Kidney glomerular epithelial cell (primary cell): ENCODE measurements at regions not wholly inside any gene's neighbourhood (a gene's known extent, or its start where the extent isn't known, plus 50 kb on each side); places are given as distances from the start of the nearest gene placed in this dataset.
"Not testable (repeated sequence)": the region's sequence is repeated elsewhere in the genome, so short reads cannot be mapped to it uniquely, and the experiment has no call there.

Experiments
- DNase-seq: peaks from one replicate; lab custom pipeline; 2025; lab: John Stamatoyannopoulos, UW

DNA sequence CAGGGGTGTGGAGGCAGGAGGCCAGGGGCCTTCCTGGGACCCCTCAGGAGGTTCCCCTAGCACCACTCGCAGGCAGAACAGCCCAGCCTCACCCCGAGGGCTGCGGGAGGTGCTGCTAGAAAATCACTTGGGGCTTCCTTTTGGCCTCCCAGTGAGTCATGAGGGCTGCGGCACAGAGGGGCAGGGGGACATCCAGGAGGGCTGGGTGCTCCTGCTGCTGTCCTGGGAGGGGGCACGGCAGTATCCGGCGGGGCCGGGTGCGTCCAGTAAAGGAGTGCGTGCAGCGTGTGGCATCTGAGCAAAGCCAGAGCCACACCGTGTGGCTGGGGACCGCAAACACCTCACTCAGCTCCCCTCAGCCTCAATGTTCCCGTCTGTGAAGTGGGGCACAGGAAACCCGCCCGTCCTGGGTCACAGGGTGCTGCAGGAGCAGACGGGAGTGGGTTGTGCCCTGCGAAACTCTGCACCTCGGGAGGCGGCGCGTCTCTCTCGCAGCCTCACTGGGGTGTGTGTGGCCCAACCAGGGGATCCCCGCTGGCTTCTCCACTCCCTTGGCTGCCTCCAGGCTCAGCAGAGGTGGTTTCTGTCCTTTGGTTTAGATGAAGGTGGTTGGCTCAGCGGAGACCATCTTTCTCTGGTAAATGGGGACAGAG is 117.3 kb upstream of the ZNF469 start:
- not testable (repeated sequence) for DNase-seq

DNA sequence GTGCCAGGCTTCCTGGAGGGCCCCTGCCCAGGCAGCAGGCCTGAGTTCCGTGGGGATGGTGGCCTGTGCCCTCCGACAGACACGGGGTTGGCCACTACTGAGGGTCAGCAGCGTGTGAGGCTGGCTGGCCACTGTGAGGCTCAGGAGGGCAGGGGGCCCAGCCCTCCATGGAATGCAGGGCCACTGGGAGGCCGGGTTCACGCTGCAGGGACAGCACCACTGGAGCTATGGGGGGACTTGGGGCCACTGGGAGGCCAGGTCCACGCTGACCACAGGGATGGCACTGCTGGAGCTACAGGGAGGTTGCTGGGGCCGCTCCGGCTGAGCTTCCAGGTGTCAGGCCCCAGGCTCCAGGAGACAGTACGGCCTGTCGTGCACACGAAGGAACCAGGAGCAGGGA is 116.7 kb upstream of the ZNF469 start:
- DNase-seq, result not testable (repeated sequence)

DNA sequence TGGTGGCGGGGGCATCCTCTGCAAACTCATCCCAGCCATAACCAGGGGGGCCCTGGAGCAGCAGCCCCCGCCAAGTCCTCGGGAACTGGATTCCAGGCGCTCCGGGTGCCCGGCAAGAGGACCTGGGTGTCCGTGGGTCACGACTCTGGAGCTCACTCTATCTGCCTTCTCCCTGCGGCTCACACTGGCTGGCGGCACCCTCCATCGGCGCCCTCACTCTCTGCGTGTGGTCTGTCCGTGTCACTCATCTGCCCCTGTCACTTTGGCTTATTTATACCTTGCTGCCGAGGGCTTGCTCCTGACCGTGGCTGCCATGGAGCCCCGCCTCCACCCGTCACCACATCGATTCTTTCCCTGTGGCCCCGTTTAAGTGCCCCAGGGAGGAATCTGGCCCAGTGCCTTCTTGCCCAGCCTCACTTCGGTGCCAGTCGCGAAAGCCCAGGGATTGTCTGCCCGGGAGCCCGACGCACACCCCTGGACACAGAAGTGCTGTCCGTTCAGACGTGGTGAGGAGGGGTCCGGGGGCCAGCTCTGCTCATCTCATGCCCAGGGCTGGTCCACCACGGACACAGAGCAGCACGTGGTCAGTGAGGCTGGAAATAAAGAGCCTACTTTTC is 115.7 kb upstream of the ZNF469 start:
- not testable (repeated sequence) for DNase-seq

DNA sequence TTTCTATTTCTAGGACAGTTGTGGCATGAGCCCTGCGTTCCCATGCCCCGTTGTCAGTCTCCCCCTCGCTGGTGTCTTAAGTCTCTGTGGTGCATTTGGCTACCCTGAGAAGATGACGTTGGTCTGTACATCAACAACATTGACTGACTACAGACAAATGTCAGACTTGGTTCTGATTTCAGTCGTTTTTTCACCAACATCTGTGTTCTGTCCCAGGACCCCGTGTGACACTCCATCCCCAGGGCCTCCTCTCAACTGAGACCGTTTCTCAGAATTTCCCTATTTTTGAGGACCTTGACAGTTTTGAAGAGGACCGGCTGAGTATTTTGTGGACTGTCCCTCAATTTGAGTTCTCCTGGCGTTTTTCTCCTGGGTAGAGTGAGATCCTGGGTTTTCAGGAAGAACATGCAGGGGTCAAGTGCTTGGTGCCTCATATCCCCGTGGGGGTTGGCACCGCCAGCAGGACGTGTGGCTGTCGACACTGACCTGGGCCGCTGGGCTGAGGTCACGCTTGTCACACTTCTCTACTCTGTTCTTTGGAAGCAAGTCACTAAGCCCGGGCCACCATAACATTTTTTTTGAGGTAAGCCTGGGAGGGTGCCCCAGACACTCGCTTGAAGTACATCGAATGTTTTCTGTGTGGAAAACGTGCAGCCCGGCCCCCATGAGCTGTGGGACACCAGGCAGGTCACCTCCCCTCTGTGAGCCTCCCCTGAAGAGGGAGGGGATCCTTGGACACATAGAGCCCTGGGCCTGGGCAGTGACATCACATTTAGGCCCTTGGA is 114.4 kb upstream of the ZNF469 start:
- not testable (repeated sequence) for DNase-seq

DNA sequence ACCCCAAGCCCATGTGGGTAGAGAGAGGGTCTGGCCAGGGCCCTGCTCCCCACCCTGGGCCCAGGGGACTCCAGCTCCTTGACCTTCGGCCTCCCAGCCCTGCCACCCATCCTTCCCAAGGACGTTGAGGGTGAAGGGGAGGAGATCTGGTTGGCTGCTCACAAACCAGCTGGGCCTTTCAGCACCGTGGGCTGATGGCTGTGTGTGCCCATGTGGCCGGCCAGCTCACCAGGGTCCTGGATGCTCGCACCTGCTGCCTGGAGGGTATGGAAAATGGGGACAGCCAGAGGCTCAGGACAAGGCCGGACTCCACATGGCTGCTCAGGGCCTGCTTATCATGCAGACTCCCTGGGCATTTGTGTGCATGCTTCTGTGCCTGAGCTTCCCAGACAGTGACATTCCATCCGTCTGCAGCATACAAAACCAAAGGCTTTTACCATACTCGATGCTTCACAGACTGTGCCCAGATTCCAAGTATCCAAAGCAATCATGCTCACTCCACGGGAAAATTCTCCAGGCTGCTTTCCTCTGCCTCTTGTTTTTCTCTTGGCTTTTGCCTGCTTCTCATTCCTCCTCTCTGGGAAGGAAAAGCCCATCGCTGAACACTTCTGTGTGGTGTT is 112.5 kb upstream of the ZNF469 start:
- DNase-seq, result not testable (repeated sequence)

DNA sequence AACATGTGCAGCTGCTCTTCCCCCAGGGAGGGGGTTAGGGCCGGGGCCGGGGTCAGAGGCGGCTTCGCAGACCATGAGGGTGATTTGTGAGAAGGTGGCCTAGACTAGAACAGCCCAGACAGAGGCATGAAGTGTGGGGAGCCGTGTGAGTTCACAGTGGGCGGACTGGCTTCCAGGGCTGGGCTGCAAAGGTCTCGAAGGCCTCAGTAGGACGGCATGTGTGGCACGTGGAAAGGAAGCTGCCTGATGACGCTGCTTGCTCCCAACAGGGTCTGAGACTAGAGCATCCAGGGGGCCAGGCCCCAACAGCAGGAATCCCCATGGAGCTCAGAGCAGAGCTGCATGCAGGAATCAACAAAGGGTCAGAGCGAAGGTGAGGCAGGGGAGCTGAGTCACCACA is 111.5 kb upstream of the ZNF469 start:
- not testable (repeated sequence) for DNase-seq

DNA sequence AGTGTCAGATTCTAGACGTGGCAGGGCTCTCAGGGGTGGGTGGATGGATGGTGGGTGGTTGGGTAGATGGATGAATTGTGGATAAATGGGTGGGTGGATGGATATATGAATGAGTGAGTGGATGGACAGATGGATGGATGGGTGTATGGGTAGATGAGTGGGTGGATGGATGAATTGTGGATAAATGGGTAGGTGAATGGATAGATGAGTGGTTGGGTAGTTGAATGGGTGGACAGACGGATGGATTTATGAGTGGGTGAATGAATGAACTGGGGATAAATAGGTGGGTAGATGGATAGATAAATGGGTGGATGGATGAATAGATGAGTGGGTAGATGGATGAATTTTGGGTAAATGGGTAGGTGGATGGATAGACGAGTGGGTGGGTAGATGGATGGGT is 111.0 kb upstream of the ZNF469 start:
- DNase-seq, result not testable (repeated sequence)

DNA sequence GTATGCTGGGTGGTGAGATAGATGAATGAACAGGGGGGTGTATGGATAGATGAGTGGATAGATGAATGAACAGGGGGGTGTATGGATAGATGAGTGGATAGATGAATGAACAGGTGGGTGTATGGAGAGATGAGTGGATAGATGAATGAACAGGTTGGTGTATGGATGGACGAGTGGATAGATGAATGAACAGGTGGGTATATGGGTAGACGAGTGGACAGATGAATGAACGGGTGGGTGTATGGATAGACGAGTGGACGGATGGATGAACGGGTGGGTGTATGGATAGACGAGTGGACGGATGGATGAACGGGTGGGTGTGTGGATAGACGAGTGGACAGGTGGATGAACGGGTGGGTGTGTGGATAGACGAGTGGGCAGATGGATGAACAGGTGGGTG is 110.3 kb upstream of the ZNF469 start:
- not testable (repeated sequence) for DNase-seq

DNA sequence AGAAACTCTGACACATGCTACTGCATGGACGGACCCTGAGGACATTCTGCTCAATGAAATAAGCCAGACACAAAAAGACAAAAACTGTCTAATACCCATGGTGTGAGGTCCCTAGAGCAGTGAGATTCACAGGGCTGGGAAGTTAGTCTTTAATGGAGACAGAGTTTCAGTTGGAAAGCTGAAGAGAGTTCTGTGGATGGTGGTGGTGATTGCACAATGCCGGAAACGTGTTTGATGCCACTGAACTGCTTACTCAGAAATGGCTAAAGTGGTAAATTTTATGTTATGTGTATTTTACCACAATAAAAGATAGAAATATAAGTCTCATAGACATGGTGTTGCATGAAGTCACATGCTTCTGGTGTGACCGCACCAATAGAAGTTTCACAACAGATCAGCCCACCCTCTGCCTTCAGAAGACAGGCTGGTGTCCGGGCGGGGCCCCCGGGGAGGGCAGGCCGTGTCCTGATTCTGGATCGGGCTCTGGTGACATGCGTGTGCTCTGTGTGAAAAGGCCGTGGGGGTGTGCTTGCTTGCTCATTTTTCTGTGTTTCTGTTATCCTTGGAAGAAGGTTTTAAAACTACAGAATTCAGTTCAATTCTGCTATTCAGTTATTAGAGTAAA is 108.5 kb upstream of the ZNF469 start:
- DNase-seq, result not testable (repeated sequence)

DNA sequence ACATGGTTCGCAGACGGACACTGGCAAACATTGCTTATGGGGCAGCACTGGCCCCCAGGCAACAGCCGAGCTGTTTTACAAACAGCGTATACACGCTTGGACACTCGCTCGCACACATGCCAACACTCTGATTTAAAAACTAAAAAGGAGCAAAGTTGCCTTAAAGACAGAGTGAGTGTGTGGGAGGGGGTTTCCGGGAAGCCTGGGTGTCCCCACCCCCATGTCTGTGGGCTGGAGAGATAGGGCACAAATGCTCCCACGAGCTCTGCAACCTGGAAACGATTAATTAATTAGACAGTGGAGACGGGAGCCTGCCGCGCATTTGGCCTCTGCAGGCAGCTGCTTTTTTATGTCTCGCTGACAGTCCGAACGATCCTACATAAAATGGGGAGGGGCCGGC is 107.9 kb upstream of the ZNF469 start:
- DNase-seq, result no peak

DNA sequence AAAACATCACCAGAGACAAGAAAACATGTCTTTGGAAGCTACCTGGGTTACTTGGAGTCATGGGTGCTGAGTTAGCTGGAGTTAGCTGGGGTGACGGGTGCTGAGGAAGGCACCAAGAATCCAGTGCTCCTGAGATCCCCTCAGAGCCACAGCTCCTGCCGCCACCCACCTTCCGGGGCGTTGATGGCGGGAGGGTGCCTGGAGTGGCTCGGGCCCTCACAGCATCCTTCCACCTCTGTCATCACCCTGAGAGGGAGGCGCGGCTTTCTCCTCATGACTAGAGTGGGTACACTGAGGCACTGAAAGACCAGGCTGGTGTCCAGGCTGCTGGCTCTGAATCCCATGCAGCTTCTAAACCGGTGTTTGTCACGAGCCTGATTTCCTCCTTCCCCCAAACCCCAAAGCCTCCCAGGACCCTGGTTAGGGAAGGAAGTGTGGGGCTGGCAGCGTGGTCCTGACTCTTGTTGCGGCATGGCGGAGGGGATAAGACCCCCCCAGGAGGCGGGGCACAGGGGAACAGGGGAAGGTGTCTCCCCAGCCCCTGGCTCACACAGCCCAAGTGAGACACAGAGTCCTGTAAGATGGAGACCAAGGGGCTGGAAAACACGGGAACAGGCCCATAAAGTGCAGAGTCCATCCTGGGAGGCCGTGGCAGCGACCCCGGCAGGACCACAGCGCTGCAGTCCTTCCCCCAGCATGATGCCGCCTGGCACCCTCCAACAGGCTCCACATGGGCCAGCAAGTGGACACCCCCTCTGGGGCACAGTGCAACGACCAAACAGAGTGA is 107.2 kb upstream of the ZNF469 start:
- not testable (repeated sequence) for DNase-seq

DNA sequence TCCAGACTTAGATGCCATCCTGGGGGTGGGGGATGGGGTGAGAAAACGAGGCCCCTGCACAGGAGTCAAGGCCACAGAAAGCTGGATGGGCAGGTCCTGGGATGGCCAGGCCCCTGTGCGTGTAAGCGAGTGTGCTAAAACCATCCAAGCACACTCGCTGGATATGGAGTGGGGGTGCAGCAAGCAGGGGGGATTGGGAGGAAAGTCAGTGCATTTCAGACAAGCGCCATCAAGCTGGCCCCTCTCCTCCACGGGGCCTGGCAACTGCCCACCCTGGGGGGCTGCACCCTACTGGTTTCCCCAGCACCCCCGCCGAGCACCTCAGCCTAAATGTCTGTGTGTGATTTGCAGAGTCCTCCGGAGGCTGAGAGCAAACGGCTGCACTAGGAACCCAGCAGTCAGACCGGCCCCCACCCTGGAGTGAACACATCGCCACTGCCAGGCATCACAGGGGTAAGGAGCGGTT is 106.6 kb upstream of the ZNF469 start:
- not testable (repeated sequence) for DNase-seq

DNA sequence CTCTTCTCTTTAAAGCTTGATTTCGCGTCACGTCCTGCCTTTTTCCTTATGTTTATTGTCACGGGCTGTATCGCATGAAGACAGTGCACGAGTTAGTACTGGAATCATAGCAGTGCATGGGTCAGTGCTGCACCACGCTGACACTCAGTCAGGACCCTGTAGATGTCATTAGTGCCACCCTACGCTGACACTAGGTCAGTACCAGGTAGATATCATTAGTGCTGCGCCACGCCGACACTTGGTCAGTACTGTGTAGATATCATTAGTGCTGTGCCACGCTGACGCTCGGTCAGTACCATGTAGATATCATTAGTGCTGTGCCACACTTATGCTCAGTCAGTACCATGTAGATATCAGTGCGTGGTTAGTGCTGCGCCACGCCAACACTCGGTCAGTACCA is 106.2 kb upstream of the ZNF469 start:
- no peak for DNase-seq

DNA sequence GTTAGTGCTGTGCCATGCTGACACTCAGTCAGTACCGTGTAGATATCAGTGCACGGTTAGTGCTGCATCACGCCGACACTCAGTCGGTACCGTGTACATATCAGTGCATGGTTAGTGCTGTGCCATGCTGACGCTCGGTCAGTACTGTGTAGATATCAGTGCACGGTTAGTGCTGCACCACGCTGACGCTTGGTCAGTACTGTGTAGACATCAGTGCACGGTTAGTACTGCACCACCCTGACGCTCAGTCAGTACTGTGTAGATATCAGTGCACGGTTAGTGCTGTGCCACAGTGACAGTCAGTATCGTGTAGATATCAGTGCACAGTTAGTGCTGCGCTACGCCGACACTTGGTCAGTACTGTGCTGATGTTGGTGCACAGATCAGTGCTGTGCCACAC is 102.8 kb upstream of the ZNF469 start:
- DNase-seq, result no peak

DNA sequence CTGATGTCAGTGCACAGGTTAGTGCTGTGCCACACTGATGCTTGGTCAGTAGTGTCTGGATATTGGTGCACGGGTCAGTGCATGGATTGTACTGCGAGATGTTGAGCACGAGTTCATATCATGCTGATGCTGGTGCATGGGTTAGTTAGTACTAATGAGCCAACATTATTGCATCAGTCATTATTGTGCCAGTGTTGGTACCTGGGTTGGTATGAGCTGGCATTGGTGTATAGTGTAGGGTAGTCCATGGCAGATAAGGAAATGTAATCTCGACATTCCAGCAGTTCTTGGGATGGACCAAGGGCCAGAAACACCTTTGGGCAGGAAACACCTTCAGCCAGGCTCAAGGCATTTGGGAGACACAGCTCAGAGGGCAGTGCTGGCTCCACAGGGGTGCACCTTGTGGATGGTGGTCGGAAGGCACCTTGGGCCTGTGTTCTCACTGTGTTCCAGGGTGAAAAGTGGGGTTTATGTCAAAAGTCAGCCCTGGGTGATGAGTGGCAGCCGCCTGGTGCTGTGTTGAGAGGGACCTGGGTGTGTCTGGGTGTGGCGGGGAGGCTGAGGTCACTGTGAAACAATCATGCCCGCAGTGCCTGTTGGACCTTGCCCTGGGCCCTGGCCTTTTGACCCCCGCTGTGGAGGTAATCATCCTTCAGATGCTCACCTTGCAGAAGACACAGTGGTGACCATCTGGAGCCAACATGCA is 100.7 kb upstream of the ZNF469 start:
- no peak for DNase-seq

DNA sequence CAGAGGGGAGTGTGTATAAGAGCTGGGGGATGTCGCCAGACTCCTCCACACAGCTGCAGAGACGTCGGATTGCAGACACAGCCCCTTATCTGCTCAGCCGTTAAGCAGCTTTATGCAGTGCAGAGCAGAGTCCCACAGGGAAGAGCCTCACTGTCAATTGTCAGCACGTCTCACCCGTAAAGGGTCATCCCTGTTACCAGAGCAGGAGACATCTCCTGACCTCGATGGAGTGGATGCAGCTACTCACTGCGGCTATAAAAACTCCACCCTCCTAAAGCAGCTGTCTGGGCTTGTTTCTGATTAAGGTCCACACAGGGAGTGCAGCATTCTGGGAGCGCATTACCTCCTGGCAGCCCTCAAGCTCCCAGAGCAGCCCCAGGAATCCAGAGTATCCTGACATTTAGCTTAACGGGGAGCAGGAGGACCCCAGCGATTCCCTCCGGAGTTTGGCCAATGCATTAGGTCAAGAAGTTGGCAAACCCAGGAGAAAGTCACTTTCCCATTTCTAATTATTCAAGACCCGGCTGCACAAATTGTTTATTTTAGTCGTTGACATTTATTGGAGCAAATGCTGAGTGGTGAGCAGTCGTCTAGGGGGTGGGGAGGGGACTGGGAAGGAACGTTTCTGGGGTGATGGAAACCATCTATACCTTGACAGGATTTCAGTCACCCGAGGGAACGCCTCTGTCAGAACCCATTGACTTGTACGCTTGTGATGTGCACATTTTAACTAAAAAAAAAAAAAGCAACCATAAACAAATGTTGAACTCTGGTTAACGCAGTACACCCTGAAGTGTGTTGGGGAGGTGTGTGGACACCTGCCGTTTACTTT is 100.0 kb upstream of the ZNF469 start:
- DNase-seq, result no peak

DNA sequence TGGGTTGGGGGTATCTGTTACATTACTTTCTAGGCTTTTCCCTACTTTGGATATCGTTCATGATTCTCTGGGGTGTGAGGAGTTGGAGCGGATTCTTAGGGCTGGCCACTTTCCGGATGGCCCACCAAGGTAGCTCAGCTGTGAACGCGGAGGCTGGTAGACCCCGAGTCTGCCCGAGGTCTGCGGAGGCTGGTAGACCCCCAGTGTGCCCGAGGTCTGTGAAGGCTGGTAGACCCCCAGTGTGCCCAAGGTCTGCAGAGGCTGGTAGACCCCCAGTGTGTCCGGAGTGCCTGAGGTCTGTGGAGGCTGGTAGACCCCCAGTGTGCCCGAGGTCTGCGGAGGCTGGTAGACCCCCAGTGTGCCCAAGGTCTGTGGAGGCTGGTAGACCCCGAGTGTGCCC is 99.2 kb upstream of the ZNF469 start:
- no peak for DNase-seq

DNA sequence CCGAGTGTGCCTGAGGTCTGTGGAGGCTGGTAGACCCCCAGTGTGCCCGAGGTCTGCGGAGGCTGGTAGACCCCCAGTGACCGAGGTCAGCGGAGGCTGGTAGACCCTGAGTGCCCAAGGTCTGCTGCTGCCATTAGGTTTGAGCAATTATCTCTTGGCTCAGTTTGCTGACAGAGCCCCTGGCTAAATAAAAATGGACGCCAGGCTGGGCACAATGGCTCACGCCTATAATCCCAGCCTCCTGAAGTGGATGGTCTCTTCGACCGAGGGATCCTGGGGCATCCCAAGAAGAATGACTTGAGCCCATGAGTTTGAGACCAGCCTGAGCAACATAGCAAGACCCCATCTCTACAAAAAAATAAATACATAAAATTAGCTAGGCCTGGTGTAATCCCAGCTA is 98.7 kb upstream of the ZNF469 start:
- DNase-seq, result no peak

DNA sequence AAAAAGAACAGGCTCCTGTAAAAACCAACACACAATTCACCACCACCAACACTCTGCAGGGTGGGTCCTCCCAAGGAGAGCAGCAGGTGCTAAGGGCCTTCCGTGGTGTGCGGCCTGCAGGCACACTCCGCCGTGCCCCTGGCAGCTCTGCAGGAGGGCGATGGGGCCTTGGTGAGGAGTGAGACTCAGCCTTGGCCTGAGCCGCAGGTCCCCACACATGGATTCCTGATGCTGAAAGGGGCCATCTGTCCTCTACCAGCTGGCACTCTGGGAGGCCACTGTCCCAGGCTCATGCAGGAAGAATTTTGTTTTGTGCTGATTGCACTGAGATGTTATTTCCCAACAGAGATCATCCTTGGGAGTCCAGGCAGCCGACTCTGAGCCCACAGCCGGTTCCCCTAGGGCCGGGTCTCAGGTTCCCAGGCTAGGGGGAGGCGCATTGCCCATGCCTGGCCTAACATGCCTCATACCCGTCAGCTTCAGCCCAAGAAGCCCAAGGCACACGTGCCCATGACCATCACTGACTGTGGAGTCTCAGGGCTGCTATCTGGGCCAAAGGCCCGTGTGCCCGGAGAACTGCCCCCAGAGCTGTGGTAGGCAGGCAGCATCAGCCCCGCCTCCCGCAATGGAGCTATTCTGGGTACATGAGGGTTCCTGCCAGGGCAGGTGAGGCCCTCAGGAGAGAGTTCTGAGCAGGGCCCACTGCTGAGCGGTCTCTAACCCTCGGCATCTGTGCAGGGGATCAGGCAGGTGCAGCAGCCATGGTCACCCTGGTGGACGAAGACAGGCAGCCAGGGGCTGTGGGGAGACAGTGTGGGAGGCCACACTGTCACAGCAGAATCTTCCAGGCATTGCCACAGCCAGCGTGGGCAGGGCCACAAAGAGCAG is 97.9 kb upstream of the ZNF469 start:
- no peak for DNase-seq
